Activated naive CD8-positive, alpha-beta T cell treated with anti-CD3 and anti-CD28 coated beads, Interleukin-2, amount 50 U/mL, for 16 hours (primary cell): ENCODE measurements at regions not wholly inside any gene's neighbourhood (a gene's known extent, or its start where the extent isn't known, plus 50 kb on each side); places are given as distances from the start of the nearest gene placed in this dataset.

Experiments used
- DNase-seq: peaks from one replicate; pipeline ENCODE4 v3.0.0-alpha.2; 2020; ENCODE audit warnings: low read depth, low spot score

DNA sequence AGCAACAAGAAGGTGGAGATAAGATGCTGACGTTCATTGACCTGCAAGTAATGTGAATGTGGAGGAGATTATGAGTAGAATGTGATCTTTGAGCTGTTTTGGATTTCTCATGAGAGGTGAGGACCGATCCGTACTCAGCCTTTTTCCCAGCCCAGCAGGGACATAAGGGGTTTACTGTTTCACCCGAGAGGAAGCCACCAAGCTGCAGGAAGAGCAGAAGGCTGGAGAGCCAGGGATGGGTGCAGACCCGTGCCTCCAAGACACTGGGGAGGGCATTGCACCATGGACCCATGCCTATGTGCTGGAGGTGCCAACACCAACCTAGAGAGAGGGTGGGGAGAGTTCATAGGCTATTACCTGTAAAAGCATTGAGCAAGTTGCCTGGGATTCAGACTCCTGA, 206.0 kb upstream of the DIO3 start:
- DNase-seq: no peak

DNA sequence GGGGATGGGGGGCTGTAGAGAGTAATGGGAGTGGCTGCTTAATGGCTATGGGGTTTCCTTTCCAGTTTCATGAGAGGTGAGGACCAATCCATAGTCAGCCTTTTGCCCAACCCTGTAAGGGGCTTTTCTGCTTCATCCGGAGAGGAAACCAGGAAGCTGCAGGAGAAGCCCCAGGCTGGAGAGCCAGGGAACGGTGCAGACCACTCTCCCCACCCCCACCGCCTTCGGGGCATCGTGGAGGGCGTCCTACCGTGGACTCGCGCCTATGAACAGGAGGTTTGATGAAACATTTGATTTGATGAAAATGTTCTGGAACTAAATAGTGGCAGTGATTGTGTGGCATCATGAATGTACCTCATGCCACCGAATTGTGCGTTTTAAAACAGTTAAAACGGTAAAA, 204.3 kb upstream of the DIO3 start:
- no peak for DNase-seq

DNA sequence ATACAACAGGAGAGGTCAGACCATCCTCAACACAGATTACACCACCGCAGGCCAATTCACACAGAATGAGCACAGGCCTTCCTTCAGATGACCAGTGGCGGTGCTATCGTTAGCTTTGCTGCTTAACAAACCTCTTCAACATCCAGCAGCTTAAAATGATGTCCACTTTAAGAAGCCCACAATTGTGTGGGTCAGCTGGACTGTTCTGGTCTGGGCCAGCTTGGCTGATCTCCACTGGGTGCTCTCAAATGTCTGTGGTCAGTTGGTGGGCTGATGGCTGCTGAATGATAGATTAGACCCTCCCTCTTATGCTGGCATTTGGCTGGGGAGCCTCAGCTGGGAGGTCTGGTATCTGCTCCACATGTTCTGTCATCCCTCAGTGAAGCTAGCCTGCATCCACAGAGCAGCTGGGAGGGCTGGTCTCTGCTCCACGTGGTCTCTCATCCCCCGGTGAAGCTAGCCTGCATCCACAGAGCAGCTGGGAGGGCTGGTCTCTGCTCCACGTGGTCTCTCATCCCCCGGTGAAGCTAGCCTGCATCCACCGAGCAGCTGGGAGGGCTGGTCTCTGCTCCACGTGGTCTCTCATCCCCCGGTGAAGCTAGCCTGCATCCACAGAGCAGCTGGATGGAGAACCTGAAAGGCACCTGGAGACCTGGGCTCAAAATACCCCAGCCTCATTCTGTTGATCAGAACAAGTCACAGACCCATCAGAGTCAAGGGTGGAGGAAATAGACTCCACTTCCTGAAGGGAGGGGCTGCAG, 203.6 kb upstream of the DIO3 start:
- DNase-seq: no peak

DNA sequence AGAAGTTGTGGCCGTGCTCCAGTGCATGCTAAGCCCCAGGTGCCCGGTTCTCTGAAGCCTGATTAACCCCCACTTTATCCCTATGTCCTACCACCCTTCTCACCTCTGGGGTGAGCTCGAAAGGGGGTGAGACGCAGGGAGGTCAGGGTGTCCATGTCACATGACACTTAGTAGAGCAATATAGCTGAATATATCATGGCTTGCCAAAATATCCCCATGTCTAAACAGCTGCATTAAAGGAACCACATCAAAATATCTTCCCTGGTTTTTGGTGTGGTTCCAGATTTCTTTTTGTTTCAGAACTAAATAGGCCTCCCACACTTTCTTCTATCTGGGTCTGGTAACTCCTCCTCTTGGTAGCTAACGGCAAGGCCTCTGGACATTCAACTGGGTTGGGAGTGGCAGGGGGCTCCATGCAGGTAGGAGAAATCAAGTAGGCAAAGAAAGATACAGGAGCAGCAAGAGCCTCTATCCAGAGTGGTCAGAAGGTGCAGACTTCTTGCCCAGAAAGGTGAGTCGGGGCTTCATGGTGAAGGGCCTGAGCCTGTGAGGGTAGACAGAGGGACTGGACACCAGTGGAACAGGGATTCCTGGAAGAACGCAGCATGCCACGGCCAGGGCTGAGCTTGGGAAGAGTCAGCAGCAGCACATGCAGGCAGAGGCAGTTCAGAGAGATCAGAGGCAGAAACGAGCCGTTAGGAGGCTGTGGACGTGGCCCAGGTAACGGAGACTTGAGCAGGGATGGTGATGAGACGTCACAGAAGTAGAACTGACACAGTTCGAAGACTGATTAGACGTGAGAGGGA, 202.8 kb upstream of the DIO3 start:
- DNase-seq: no peak

DNA sequence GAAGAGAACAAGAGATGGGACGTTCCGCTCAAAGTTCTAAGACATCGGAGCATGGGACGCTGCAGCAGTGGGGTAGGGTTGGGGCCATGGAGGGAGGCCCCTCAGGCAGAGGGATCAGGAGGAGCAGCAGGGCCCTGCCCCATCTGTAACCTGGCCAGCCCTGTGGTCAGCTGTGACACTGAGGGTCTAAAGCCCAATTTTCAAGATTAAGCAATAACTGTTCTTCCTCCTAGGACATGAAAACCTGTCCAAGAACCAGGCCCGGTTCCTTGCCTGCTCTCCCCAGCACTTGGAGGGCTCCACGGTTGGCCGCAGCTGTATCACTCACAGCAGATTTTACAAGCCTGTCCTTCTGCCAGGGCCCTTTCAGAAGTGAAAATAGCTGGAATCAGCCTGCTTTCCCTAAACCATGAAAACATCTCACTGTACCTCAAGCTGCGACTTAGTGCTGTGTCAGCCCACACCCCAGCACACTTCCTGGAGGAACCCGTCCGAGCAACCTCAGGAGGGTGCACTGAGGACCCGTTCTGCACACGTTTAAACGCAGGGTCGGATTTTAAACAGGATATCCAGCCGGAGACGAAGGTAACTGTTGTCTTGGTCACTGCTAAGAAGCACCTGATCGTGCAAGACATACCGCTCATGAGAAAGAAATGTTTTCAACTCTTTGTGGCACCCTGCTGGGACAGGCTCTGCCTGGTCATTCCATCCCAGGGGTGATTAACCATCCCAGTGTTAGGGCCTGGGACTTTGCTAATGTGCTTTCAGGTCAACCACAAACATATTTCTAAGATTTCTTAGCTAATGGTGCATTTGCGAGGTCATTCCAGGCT, 201.9 kb upstream of the DIO3 start:
- DNase-seq: no peak

DNA sequence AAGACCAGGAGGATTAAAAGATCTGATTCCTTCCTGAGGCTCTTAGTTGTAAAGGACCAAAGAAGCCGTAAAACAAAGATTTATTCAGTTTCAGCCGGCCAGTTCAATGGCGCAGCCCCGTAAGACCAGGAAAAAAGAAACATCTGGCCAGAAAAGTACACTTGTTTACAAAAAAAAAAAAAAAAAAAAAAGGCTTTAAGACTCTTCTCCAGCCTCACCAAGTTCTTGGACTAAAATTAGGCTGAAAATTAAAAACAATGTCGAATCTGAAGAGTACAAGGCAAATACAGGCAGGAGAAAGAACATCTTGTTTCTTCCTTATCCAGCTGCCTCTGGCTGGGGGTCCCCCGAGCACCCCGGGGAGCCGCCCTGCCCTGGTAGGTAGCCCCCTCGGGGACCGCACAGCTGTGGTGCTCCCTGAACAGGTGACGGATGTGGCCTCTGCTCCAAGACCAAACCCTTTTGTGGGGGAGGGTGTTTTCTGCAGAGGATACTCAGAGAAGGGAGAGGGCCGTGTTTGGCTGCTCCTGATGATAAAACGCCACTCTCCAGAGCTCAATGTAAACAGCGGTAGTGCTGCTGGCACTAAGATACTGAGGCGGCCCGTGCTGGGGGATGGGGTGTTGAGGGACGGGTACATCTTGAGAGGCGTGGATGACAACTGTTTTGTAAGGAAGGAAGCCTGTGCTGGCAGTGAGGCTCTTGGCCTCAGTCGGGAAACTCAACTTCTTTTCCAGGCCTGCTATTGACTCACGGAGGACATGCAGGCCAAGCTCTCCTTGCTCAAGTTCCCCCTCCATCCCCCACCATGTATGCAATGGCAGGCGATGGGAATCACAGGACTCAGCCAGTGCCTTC, 201.0 kb upstream of the DIO3 start:
- DNase-seq: no peak

DNA sequence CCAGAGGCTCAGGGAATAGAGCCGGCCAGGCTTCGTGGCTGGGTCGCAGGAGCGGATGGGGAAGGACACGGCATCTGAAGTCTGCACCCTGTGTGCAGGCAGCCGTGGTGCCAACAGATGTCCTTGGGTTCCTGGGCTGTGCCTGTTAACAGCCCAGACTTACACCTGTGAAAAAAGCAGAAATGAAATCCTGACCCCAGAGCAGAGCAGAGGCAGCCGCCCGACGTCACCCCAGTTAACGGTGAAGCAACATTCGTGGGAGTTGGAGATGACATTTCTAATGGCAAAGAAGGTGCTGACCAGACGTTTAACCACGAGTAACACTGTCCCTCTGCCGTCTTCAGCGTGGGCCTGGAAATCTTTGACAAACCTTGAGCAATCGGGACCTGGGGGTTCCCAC, 200.3 kb upstream of the DIO3 start:
- no peak for DNase-seq

DNA sequence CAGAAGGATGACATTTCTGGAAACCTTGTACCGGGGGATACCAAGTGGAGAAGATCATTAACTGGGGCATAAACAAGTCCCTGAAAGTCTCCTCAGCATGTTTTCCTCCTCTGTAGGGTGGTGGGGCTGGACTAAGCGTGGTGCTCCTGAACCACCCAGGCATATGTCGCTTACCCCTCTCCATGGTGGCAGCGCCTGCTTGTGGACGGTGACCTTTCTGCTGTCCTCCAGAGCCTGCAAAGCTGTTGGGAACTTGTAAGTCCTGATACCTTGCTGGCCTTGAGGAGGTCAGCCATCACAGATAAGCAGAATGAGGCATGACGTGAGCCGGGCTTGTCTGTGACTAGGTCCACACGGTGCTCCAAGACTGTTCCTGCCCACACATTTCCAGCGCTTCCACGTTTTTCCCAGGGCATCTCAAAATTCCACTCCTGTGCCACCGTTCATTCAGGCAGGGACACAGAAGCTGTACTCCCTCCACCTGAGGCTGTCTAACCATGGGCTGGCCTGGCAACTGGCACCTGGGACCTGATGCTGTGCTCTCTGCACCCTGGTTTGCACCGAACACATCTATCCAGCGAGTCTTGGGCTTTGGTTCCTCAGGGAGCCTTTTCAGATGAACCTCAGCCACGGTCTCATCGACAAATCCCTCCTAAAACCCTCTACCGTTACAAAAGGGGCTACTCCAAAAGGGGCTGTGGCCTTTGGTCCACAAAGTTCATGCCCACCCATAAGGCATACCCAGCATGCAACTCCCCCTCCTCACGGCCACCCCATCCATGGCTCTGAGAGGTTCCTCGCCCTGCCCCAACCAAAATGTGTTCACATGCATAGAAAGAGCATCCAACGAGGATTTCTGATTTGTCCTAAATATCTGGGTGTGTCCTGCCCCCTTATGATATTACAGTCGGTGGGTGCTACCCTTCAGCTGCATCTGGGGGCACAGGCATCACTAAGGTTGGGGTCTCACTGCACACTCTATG, 199.6 kb upstream of the DIO3 start:
- DNase-seq: no peak

DNA sequence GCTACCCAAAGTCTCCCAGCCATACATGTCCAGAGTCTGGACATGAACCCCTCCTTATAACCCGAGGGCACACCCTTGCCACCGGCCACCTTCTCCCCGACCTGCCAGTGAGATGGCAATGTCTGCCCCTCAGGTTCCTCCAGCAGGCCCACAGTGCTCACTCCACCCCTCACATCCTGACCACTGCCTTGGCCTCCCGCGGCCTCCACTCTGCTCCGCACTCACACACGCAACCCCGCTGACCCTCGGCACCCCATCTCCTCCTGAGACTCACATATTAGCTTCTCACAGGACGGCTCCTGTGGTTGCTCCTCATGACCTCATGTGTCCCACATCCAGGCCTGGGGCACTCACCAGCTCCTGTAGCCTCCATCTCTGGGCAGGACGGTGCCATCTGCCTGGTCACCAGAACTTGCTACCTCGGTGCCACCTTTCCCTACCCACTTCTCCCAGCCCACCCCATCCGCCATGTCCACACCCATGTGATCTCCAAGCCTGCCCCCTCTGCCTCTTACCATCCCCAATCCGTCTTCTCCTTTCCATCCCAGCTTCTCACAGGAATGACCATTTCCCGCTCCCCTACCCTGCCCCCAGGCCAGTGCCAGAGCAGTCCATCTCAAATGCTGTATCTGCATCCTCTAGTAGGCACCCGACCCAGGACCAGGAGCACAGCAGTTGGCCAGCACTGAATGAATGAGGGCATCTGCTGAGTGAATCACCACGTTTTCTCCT, 198.6 kb upstream of the DIO3 start:
- no peak for DNase-seq

DNA sequence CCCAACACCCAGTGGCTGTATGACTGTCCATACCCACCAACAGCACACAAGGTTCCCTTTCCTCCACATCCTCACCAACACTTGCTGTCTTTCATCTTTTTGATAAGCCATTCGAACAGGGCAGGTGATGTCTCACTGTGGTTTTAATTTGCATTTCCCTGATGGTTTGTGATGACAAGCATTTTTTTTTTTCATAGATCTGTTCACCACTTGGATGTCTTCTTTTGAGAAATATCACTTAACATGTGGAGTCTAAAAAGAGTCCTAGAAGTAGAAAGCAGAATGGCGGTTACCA, 198.1 kb upstream of the DIO3 start:
- DNase-seq: no peak

DNA sequence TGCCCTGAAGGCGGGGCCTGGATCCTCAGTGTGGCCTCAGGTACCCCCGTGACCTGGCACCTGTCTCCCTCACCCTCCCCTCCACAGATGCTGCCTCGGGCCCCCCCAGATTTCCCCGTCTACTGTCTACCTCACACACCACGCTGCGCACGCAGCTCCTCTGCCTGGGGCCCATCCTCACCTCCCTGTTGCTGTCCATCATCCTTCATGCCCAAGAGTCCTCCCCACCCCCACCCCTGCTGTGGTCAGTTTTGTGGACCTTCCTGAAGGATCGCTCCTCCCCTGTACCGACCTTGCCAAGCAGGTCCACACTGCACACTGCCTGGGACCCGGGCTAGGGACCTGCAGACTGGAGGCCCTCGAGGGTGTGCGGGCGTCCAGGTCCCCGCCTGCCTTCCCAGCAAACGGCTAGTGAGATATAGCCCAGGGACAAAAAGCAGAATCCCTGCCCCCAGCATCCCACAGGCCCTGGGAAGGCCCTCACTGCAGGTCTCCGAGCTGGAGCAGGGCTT, 197.4 kb upstream of the DIO3 start:
- no peak for DNase-seq

DNA sequence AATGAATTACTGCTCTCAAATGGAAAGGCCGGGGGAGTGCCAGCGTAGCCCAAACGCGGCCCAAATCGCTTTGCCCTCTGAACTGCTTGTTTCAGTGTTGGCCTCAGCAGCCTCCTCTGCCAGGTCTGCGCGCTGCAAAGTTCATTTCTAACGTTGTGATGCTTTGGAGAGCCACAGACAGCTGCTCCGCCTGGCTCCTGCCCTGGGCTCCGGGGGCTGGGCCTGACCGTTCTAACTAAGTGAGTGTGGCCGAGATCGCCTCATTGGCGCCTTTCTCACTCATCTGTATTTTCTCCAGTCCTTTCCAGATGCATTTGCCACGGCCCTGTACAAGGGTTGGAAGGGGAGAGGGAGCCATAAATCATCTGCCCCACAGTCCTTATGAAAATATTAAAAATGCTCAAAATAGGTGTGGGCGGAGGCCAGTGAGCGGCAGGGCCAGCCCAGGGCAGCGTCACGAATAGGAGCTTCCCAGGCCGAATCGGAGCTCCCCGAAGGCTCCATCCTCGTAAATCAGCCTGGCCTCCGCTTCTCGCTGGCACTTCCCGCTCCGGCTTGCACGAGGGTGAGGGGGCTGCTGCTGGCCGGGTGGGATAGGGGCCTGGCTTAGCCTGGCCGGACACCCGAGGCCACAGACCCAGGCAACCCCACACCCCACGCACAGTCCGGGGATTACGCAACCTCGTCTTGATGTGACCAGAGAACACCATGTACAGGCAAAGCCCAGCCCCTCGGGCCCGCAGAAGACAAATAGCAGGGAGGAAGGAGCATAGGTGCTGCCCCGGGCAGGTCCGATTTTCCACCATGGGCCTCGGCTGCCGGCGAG, 196.6 kb upstream of the DIO3 start:
- DNase-seq: no peak

DNA sequence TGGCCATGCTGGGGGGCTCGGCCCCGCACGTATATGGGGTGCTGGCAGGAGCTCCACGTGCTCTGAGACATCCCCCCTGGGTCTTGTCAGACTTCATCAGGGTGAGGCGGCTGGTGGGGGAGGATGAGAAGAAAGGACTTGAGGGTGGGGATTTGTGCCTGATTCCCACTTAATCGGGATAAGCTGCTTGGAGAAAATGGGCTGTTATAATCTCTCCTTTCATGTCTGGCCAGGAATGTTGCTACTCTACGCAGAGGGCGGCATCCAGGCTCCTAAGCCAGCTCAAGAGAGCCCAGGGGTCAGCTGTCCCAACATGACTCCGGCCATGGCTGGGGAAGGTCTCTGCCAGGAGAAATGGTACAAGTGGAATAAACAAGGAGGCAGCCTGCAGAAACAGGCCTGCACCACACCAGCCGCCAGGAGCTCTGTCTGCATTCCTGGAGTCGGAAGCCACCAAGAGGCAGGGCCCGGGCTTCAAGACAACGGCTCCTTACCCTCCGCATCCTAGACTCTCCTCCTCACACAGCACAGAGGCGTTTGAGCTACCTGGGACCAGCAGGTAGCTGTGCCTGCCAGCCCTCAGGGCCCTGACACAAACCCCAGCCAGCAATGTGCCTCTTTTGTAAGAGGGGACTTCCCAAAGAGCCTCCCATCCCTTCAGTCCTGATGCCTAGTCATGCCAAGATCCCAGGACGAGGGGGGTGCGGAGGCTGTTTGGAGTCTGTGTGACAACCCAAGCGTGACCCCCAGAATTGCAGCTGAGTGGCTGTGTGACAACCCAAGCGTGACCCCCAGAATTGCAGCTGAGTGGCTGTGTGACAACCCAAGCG, 195.8 kb upstream of the DIO3 start:
- no peak for DNase-seq

DNA sequence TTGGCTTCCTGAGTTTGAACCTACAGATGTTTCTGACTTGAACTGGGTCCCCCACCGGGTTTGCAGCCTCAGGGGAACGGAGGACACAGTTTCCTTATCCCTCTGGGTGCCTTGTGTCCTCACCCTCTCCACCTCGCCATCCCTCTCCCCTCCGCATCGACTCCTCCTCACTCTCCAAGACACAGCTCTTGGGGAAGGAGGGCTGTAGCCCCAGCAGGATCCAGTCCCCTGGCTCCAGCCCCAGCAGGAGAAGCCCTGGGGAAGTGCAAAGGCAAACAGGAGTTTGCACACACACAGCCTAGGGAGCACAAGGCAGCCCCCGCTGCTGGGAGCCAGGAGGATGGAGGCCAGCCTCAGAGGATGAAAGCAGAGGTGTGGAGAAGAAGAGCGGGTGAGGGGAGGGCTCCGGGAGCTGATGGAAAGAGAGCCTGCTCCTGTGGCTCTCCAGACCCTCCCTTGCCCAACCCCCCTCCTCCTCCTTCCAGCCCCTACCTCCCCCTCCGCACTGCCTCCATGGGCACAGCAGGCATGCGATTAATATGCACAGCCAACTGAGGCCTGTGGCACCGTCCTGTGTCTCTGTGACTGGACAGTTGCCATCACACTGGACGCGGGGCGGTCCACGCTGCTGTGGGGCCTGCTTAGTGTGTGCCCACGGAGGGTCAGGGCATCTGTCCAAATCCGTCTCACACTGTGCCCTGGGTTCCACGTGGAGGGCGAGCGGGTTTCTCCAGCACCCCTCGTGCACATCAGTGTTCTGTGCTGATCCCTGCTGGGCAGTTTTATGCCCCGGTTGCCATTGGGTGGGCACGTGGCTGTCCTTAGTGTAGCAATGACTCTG, 193.7 kb upstream of the DIO3 start:
- DNase-seq: no peak

DNA sequence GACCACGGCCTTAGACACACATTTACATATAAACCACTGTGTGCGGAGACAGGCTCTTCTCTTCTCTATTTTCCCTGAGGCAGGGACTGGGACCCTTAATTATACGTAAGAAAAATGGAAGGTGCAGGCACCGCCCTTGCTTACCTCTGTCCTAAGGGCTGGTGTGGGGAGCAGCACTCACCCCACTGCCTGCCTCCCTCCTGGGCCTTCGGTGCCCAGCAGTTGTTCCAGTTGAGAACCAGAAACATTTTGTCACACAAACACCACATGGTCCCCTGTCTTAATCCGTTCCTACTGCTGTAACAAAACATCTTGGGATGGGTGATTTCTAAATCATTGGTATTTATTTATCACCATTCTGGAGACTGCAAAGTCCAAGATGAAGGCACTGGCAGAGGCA, 192.7 kb upstream of the DIO3 start:
- no peak for DNase-seq

DNA sequence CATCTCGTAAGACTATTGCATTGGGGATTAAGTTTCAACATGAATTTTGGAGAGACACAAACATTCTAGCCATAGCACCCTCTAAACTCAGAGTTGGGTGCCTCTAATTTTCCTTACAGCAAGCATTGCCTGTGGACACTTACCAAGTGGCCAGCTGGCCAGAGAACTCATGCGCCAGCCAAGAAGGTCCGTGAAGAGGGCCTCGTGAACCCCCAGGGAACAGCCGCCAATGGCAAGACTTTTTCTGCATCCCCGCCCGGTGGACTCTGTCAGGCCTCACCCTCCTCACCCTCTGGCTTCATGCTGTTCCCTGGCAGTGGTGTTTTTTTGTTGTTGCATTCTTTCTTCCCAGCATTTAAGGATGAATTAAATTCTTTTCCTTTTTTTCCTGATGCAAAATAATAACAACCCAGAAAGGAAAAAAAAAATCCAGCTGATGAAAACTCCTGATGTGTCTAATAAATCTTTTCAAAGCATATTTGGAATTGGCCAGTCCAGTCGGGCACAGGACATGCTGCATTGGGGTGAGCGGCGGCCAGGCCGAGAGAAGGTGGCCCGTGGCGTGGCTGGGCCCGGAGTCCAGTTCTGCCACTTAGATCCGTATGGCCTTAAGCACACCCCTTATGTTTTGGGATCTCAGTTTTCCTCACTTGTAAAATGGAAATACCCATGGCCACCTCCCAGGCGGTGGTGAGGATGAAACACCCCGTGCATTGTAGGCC, 191.9 kb upstream of the DIO3 start:
- DNase-seq: no peak
